ENCODE measurements at regions not wholly inside any gene's neighbourhood (a gene's known extent, or its start where the extent isn't known, plus 50 kb on each side); places are given as distances from the start of the nearest gene placed in this dataset.

DNA sequence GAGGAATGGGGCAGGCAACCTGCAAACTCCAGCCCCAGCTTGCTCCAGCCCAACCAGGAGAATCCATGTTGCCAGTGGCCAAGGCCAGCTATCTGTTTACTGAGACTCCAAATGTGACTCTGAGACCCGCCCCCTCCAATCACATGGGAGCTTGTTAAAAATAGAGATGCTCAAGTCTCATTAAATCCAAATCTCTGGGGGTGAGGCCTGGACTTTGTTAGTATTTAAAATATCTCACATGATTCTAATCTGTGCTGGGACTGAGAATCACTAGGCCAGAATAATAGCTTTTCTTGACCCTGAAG, 224.2 kb upstream of the TBL1XR1 start:
- Histone ChIP-seq H3K4me1 (ENCODE audit: insufficient read depth, low read length, poor library complexity, severe bottlenecking) (peaks cover 11% of the 10 kb centered on the region), H3K9me3 (ENCODE audit: low read depth, low read length, poor library complexity, severe bottlenecking) (no peaks in the 10 kb centered on the region), H3K36me3 (ENCODE audit: insufficient read depth, low read length, poor library complexity, severe bottlenecking) (no peaks in the 10 kb centered on the region), H3K4me3 (ENCODE audit: low read depth, low read length, poor library complexity, severe bottlenecking) (no peak overlapping the region), H3K27ac (ENCODE audit: low read depth, low read length, poor library complexity, severe bottlenecking) (no peak overlapping the region), H3K27me3 (replicated peaks; ENCODE audit: insufficient read depth, low read depth, low read length, poor library complexity) (no peaks in the 10 kb centered on the region)
- intact Hi-C loops (cut with micrococcal nuclease; ENCODE audit: unreplicated experiment), result no loop called here
- no peak for TF ChIP-seq EZH2 (IDR thresholded peaks at IDR 0.05; ENCODE audit: borderline replicate concordance, low read depth, low read length, poor library complexity, severe bottlenecking)
- TF ChIP-seq, protein P1, sequence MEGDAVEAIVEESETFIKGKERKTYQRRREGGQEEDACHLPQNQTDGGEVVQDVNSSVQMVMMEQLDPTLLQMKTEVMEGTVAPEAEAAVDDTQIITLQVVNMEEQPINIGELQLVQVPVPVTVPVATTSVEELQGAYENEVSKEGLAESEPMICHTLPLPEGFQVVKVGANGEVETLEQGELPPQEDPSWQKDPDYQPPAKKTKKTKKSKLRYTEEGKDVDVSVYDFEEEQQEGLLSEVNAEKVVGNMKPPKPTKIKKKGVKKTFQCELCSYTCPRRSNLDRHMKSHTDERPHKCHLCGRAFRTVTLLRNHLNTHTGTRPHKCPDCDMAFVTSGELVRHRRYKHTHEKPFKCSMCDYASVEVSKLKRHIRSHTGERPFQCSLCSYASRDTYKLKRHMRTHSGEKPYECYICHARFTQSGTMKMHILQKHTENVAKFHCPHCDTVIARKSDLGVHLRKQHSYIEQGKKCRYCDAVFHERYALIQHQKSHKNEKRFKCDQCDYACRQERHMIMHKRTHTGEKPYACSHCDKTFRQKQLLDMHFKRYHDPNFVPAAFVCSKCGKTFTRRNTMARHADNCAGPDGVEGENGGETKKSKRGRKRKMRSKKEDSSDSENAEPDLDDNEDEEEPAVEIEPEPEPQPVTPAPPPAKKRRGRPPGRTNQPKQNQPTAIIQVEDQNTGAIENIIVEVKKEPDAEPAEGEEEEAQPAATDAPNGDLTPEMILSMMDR (conservative IDR thresholded peaks at IDR 0.05; ENCODE audit: low read depth, low read length), result no peak
- no peak for DNase-seq (ENCODE audit: low spot score)
- no TSS peak for BruUV-seq (replicated peaks)
- ChIA-PET POLR2A (ENCODE audit: low non-redundant PET) (interaction anchor here (0.6 kb wide), 1 partner anchor 234 kb away, joined by 3 read pairs; no protein-coding TSS in a partner anchor), CTCF (no interaction called here)

DNA sequence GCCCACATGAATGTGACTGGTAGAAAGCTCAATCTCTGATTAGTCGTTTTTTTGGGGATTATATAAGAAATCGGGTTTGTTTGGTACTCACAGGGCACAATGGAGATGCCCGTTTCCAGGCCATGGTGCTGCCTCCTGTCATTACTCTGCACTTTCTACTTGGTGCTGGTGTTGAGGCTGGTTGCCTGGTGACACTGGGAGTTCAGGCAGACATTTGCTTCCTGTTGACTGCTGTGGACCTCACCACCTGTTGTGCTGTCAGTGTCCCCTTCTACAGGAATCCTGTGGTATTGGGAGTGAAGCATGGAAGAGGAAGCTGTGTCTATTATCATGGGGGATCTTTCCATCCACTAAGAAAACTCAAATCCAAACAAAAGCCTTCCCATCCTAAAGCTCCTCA, 227.2 kb upstream of the TBL1XR1 start:
- H3K9me3 ChIP-seq (ENCODE audit: low read depth, low read length, poor library complexity, severe bottlenecking), result no peaks in the 10 kb centered on the region
- H3K27me3 ChIP-seq (replicated peaks; ENCODE audit: insufficient read depth, low read depth, low read length, poor library complexity), result no peaks in the 10 kb centered on the region
- no TSS peak for BruUV-seq (replicated peaks)
- no peak for DNase-seq (ENCODE audit: low spot score)
- H3K4me3 ChIP-seq (ENCODE audit: low read depth, low read length, poor library complexity, severe bottlenecking), result no peak overlapping the region
- TF ChIP-seq, protein P1 (conservative IDR thresholded peaks at IDR 0.05; ENCODE audit: low read depth, low read length), result no peak
- no peak for TF ChIP-seq EZH2 (IDR thresholded peaks at IDR 0.05; ENCODE audit: borderline replicate concordance, low read depth, low read length, poor library complexity, severe bottlenecking)
- POLR2A ChIA-PET (ENCODE audit: low non-redundant PET), result no interaction called here
- H3K4me1 ChIP-seq (ENCODE audit: insufficient read depth, low read length, poor library complexity, severe bottlenecking), result peaks cover 11% of the 10 kb centered on the region
- CTCF ChIA-PET, result no interaction called here
- H3K36me3 ChIP-seq (ENCODE audit: insufficient read depth, low read length, poor library complexity, severe bottlenecking), result no peaks in the 10 kb centered on the region
- intact Hi-C loops (cut with micrococcal nuclease; ENCODE audit: unreplicated experiment), result no loop called here
- H3K27ac ChIP-seq (ENCODE audit: low read depth, low read length, poor library complexity, severe bottlenecking), result no peak overlapping the region

DNA sequence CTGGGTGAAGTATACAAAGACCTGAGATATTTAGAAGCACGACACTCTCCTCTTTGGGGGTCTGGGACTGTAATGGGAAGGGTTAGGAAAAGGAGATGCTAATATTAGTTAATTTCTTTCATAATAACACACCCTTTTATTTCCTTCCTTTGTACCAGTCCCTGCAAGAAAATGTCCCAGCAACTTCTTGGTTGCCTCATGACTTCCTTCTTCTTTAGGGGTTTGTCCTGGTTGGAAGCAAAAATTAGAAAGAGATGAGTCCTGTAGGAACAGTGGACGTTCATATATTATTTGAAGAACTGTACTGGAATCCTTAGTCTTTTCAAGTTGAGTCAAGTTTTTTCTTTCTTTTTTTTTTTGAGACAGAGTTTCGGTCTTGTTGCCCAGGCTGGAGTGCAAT, 227.8 kb upstream of the TBL1XR1 start:
- CTCF ChIA-PET, result no interaction called here
- POLR2A ChIA-PET (ENCODE audit: low non-redundant PET), result no interaction called here

More for the DNA sequence above, 227.8 kb upstream of the TBL1XR1 start:
- H3K9me3 ChIP-seq (ENCODE audit: low read depth, low read length, poor library complexity, severe bottlenecking), result no peaks in the 10 kb centered on the region
- TF ChIP-seq, protein P1 (conservative IDR thresholded peaks at IDR 0.05; ENCODE audit: low read depth, low read length), result no peak
- TF ChIP-seq EZH2 (IDR thresholded peaks at IDR 0.05; ENCODE audit: borderline replicate concordance, low read depth, low read length, poor library complexity, severe bottlenecking), result no peak
- BruUV-seq (replicated peaks), result no TSS peak
- no peaks in the 10 kb centered on the region for H3K36me3 ChIP-seq (ENCODE audit: insufficient read depth, low read length, poor library complexity, severe bottlenecking)
- H3K4me1 ChIP-seq (ENCODE audit: insufficient read depth, low read length, poor library complexity, severe bottlenecking), result peaks cover 11% of the 10 kb centered on the region
- DNase-seq (ENCODE audit: low spot score), result no peak
- intact Hi-C loops (cut with micrococcal nuclease; ENCODE audit: unreplicated experiment), result no loop called here
- no peak overlapping the region for H3K4me3 ChIP-seq (ENCODE audit: low read depth, low read length, poor library complexity, severe bottlenecking)
- no peaks in the 10 kb centered on the region for H3K27me3 ChIP-seq (replicated peaks; ENCODE audit: insufficient read depth, low read depth, low read length, poor library complexity)
- no peak overlapping the region for H3K27ac ChIP-seq (ENCODE audit: low read depth, low read length, poor library complexity, severe bottlenecking)

All from A673 (cell line).